H1 (cell line): ENCODE measurements at regions not wholly inside any gene's neighbourhood (a gene's known extent, or its start where the extent isn't known, plus 50 kb on each side); places are given as distances from the start of the nearest gene placed in this dataset.

Source experiments
- CTCF ChIA-PET: fragments of 300-600 bp; sonication (Branson Sonifier 250); formaldehyde crosslinking; loops from one replicate; lab custom pipeline; 2021; ENCODE audit not compliant: partially characterized antibody; lab: Charles Lee
- POLR2A ChIA-PET: fragments of 300-600 bp; sonication (Branson Sonifier 250); formaldehyde crosslinking; loops from one replicate; lab custom pipeline; 2021; ENCODE audit warnings: inconsistent platforms; ENCODE audit not compliant: partially characterized antibody; lab: Charles Lee
- DNase-seq, 2 experiments: peaks; one replicate each; pipeline versions ENCODE4 v3.0.0 to v3.0.0-alpha.2; 2010 to 2022; ENCODE audit warnings: low spot score in 2 of 2, low read depth in 1 of 2, mixed read lengths in 1 of 2
- FAIRE-seq: peaks from 2 replicates; lab custom pipeline; 2011; peaks lifted over from hg19 to GRCh38; lab: Jason Lieb, UNC
- H2AFZ ChIP-seq: 2 replicates; pipeline ENCODE4 v1.8.1; 2012; ENCODE audit warnings: low read length, inconsistent platforms
- H2AK5ac ChIP-seq: 2 replicates; pipeline ENCODE4 v1.6.1; 2013; ENCODE audit warnings: low read depth, low read length
- H2BK120ac ChIP-seq: replicated peaks from 2 replicates; pipeline ENCODE3; 2013; ENCODE audit warnings: low read depth, low read length, inconsistent platforms
- H2BK12ac ChIP-seq: 2 replicates; pipeline ENCODE4 v1.6.1; 2013; ENCODE audit warnings: low read depth, low read length
- H2BK15ac ChIP-seq: 2 replicates; pipeline ENCODE4 v1.6.1; 2013; ENCODE audit warnings: low read length
- H2BK20ac ChIP-seq: 2 replicates; pipeline ENCODE4 v1.6.1; 2013; ENCODE audit warnings: low read length
- H2BK5ac ChIP-seq: 2 replicates; pipeline ENCODE4 v1.6.1; 2013; ENCODE audit warnings: low read depth, low read length
- H3K14ac ChIP-seq: 2 replicates; pipeline ENCODE4 v1.6.1; 2013; ENCODE audit warnings: inconsistent platforms; ENCODE audit not compliant: insufficient read length
- H3K18ac ChIP-seq: 2 replicates; pipeline ENCODE4 v1.6.1; 2013; ENCODE audit warnings: low read length; ENCODE audit errors: extremely low read depth
- H3K23ac ChIP-seq: 2 replicates; pipeline ENCODE4 v1.6.1; 2013; ENCODE audit warnings: inconsistent platforms; ENCODE audit not compliant: insufficient read length
- H3K23me2 ChIP-seq: 2 replicates; pipeline ENCODE4 v1.6.1; 2013; ENCODE audit warnings: low read depth, low read length
- H3K27ac ChIP-seq: 2 replicates; pipeline ENCODE4 v1.6.1; 2011; ENCODE audit warnings: low read depth, low read length, inconsistent platforms
- H3K27me3 ChIP-seq, 4 experiments: replicated peaks in 1 of 4; 1 replicate in 1 of 4; 2 replicates in 3 of 4; pipeline versions ENCODE4 v1.6.1 to v1.8.1; 2011 to 2013; ENCODE audit warnings: low read length in 3 of 4, mild to moderate bottlenecking in 3 of 4, inconsistent platforms in 2 of 4, mixed read lengths in 2 of 4, moderate library complexity in 1 of 4; ENCODE audit not compliant: control insufficient read depth in 3 of 4, insufficient read depth in 3 of 4; ENCODE audit errors: extremely low read depth in 1 of 4
- H3K36me3 ChIP-seq, 4 experiments: 2 replicates each; pipeline versions ENCODE4 v1.6.1 to v1.8.1; 2011 to 2013; ENCODE audit warnings: mild to moderate bottlenecking in 4 of 4, low read length in 3 of 4, moderate library complexity in 2 of 4, control low read depth in 1 of 4, inconsistent platforms in 1 of 4; ENCODE audit not compliant: insufficient read depth in 4 of 4, control insufficient read depth in 2 of 4
- H3K4ac ChIP-seq: replicated peaks from 2 replicates; pipeline ENCODE3; 2013; ENCODE audit warnings: low read length, low read depth, mixed read lengths, inconsistent platforms; ENCODE audit not compliant: insufficient read length
- H3K4me1 ChIP-seq, 4 experiments: replicated peaks in 1 of 4; 1 replicate in 1 of 4; 2 replicates in 3 of 4; pipeline versions ENCODE4 v1.6.1 to v1.8.1; 2011 to 2013; ENCODE audit warnings: low read length in 3 of 4, inconsistent platforms in 2 of 4, mixed read lengths in 1 of 4; ENCODE audit not compliant: insufficient read depth in 4 of 4, control insufficient read depth in 3 of 4
- H3K4me2 ChIP-seq, 2 experiments: 2 replicates each; pipeline versions ENCODE4 v1.6.1 to v1.8.1; 2011 to 2013; ENCODE audit warnings: low read depth in 2 of 2, low read length in 2 of 2, control low read depth in 1 of 2, inconsistent platforms in 1 of 2, mild to moderate bottlenecking in 1 of 2; ENCODE audit not compliant: insufficient read depth in 1 of 2
- H3K4me3 ChIP-seq, 4 experiments: fragments of 200-600, 300-600 bp in 1 of 4; sonication (generic), shearing (Covaris generic), sonication (Bioruptor Twin) in 1 of 4; 2 replicates each; pipeline versions ENCODE4 v1.5.1 to v1.8.1; 2011 to 2016; ENCODE audit warnings: low read length in 4 of 4, low read depth in 3 of 4, control low read depth in 2 of 4, inconsistent platforms in 2 of 4, mild to moderate bottlenecking in 2 of 4, mixed read lengths in 1 of 4, moderate library complexity in 1 of 4; ENCODE audit not compliant: insufficient read depth in 2 of 4; ENCODE audit errors: extremely low read depth in 1 of 4
- H3K56ac ChIP-seq: replicated peaks from 2 replicates; pipeline ENCODE3; 2013; ENCODE audit warnings: low read depth, mild to moderate bottlenecking, mixed read lengths, low read length, inconsistent platforms; ENCODE audit not compliant: insufficient read length
- H3K79me1 ChIP-seq: 2 replicates; pipeline ENCODE4 v1.6.1; 2013; ENCODE audit warnings: low read depth, low read length, control low read depth
- H3K79me2 ChIP-seq, 2 experiments: 2 replicates each; pipeline versions ENCODE4 v1.6.1 to v1.8.1; 2012 to 2013; ENCODE audit warnings: low read length in 2 of 2, mild to moderate bottlenecking in 2 of 2, inconsistent platforms in 1 of 2; ENCODE audit not compliant: insufficient read depth in 2 of 2, control insufficient read depth in 1 of 2
- H3K9ac ChIP-seq, 4 experiments: replicated peaks in 1 of 4; 1 replicate in 1 of 4; 2 replicates in 3 of 4; pipeline versions ENCODE4 v1.6.1 to v1.8.1; 2011 to 2013; ENCODE audit warnings: low read depth in 3 of 4, low read length in 3 of 4, control low read depth in 2 of 4, mild to moderate bottlenecking in 2 of 4, moderate library complexity in 2 of 4, inconsistent platforms in 1 of 4; ENCODE audit errors: extremely low read depth in 1 of 4
- H3K9me3 ChIP-seq, 2 experiments: 2 replicates each; pipeline versions ENCODE4 v1.6.1 to v1.8.1; 2012 to 2013; ENCODE audit warnings: mild to moderate bottlenecking in 2 of 2, moderate library complexity in 2 of 2, control low read depth in 1 of 2, inconsistent platforms in 1 of 2, low read depth in 1 of 2, low read length in 1 of 2, mixed read lengths in 1 of 2; ENCODE audit not compliant: insufficient read depth in 2 of 2
- H4K20me1 ChIP-seq, 2 experiments: replicated peaks in 1 of 2; 2 replicates each; pipeline versions ENCODE3 to v1.8.1; 2011 to 2013; ENCODE audit warnings: inconsistent platforms in 2 of 2, low read length in 2 of 2, mild to moderate bottlenecking in 1 of 2; ENCODE audit not compliant: insufficient read depth in 2 of 2, control insufficient read depth in 1 of 2
- H4K5ac ChIP-seq: 2 replicates; pipeline ENCODE4 v1.6.1; 2013; ENCODE audit warnings: low read length, low read depth, mixed read lengths, inconsistent platforms; ENCODE audit not compliant: insufficient read length
- H4K8ac ChIP-seq: 2 replicates; pipeline ENCODE4 v1.8.0; 2013; ENCODE audit warnings: mild to moderate bottlenecking, moderate library complexity, low read length, inconsistent platforms; ENCODE audit not compliant: insufficient read depth; ENCODE audit errors: extremely low read depth
- H4K91ac ChIP-seq: replicated peaks from 2 replicates; pipeline ENCODE3; 2013; ENCODE audit warnings: low read length, mixed read lengths, inconsistent platforms; ENCODE audit not compliant: insufficient read length
- CHD1 ChIP-seq: IDR thresholded peaks from 2 replicates; pipeline ENCODE4 v1.6.1; 2012; ENCODE audit warnings: low read depth, low read length, improper control_type of control experiment
- E2F6 ChIP-seq: IDR thresholded peaks from 2 replicates; pipeline ENCODE4 v1.6.1; 2012; ENCODE audit warnings: inconsistent platforms
- GTF2F1 ChIP-seq: IDR thresholded peaks from 2 replicates; pipeline ENCODE4 v1.6.1; 2012; ENCODE audit warnings: low read depth, low read length, improper control_type of control experiment, borderline replicate concordance
- JUN ChIP-seq: IDR thresholded peaks from 2 replicates; pipeline ENCODE4 v1.6.1; 2011; ENCODE audit warnings: low read depth, mild to moderate bottlenecking, improper control_type of control experiment, low read length
- KDM1A ChIP-seq: fragments of 200-600, 300-600 bp; sonication (generic); IDR thresholded peaks from 2 replicates; pipeline ENCODE4 v1.7.1; 2016; ENCODE audit warnings: mild to moderate bottlenecking, low read length, borderline replicate concordance
- NANOG ChIP-seq: IDR thresholded peaks from 2 replicates; pipeline ENCODE4 v1.6.1; 2011; ENCODE audit warnings: low read length, low read depth, mild to moderate bottlenecking, inconsistent platforms; ENCODE audit not compliant: insufficient read depth, poor library complexity, severe bottlenecking
- RFX5 ChIP-seq: IDR thresholded peaks from 2 replicates; pipeline ENCODE4 v1.6.1; 2011; ENCODE audit warnings: low read depth, low read length, improper control_type of control experiment, borderline replicate concordance
- TBP ChIP-seq: IDR thresholded peaks from 2 replicates; pipeline ENCODE4 v1.6.1; 2011; ENCODE audit warnings: low read depth, low read length, improper control_type of control experiment
- WGBS, 2 experiments: shearing (Covaris generic) in 1 of 2; methylation state at CpG; one replicate each; pipeline versions ENCODE4 v1.1.6 to v1.1.7; 2013 to 2015; ENCODE audit warnings: low lambda C conversion rate in 2 of 2, mixed read lengths in 2 of 2, inconsistent platforms in 1 of 2, low coverage in 1 of 2, missing lambda C conversion rate in 1 of 2; ENCODE audit not compliant: insufficient replicate concordance in 2 of 2, insufficient coverage in 1 of 2, insufficient read length in 1 of 2; ENCODE audit errors: extremely low coverage in 1 of 2, missing lambda C conversion rate in 1 of 2; 5-methylcytosine and 5-hydroxymethylcytosine counted together

GRCh38 chr13:80141123-80141849, 199.6 kb downstream of the SPRY2 start:
- Histone ChIP-seq H2BK120ac (no peak overlapping the region), H2BK15ac (no peak overlapping the region), H4K8ac (no peak overlapping the region), H3K23ac (no peak overlapping the region), H3K9ac (no peak overlapping the region), H4K20me1 (no peaks in the 10 kb centered on the region), H3K36me3 (no peaks in the 10 kb centered on the region), H2AK5ac (no peak overlapping the region), H4K5ac (no peak overlapping the region), H2BK20ac (no peak overlapping the region), H2AFZ (peak overlapping the region; percentile 84), H3K79me1 (no peaks in the 10 kb centered on the region), H4K91ac (no peak overlapping the region), H3K4me1 (peaks cover 0 to 4% (median 3%) of the 10 kb centered on the region in 4 experiments; a peak in 3 of 7 replicates), H3K4me3 (no peak overlapping the region), H3K18ac (no peak overlapping the region; the same call in 1 of the 2 replicates), H3K4me2 (no peak overlapping the region), H2BK12ac (no peak overlapping the region), H3K14ac (no peak overlapping the region), H3K79me2 (no peaks in the 10 kb centered on the region), H3K56ac (no peak overlapping the region)
- FAIRE-seq (no peak), DNase-seq (no peak)
- CTCF ChIA-PET = interaction anchor here (0.8 to 1.0 kb wide), 2 partner anchors 9 to 26 kb away, joined by 3 read pairs; no protein-coding TSS in a partner anchor
- 75% methylated on average over 7 of the region's 7 CpGs; no CpG with 5 or more reads in 1 of the 2 experiments for WGBS, 2 experiments
- no peak for TF ChIP-seq E2F6
- TF ChIP-seq JUN = no peak
- no peak for TF ChIP-seq NANOG
- TF ChIP-seq KDM1A = no peak
- no peak for TF ChIP-seq RFX5
- no peak for TF ChIP-seq TBP
- no peak for TF ChIP-seq GTF2F1
- no peak for TF ChIP-seq CHD1
- TF ChIP-seq, all 59 proteins: peak for 0
- Histone ChIP-seq H3K27ac (no peak overlapping the region), H3K27me3 (no peaks in the 10 kb centered on the region), H3K4ac (no peak overlapping the region), H3K23me2 (no peaks in the 10 kb centered on the region; the same call in 1 of the 2 replicates), H2BK5ac (no peak overlapping the region), H3K9me3 (no peaks in the 10 kb centered on the region)
- POLR2A ChIA-PET = interaction anchor here (0.7 kb wide), 1 partner anchor 1710 kb away, joined by 3 read pairs; no protein-coding TSS in a partner anchor
